ENCODE measurements at regions not wholly inside any gene's neighbourhood (a gene's known extent, or its start where the extent isn't known, plus 50 kb on each side); places are given as distances from the start of the nearest gene placed in this dataset.

DNA sequence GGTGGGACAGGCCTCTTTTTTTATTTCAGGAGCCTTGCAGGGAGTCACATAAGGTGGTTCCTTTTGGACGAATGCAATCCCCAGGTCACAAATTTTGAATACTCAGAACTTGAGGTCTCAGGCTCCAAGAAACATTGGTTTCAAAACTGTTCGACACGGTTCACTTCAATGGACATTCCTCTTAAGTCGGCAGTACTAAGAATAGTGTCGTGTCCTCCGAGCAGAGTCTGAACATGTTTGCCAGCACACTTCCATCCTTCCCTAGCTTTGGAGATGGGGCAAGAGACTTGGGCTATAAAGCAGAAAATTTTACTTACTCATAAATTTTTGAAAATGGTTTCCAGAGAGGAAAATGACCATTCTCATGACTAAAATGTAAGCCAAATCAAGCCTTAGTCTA is 265.4 kb downstream of the THBS2 start:
- Mint-ChIP-seq H3K36me3 (no peaks in the 10 kb centered on the region), H3K27ac (no peak overlapping the region), H3K4me1 (ENCODE audit: low read depth) (no peaks in the 10 kb centered on the region), H3K9me3 (ENCODE audit: low read depth) (no peaks in the 10 kb centered on the region), H3K4me3 (no peak overlapping the region), H3K27me3 (no peaks in the 10 kb centered on the region)

GRCh38 chr6:168985705-168986104 is 267.9 kb downstream of the THBS2 start:
- Mint-ChIP-seq H3K4me3 (no peak overlapping the region), H3K27me3 (peaks cover 2% of the 10 kb centered on the region), H3K4me1 (ENCODE audit: low read depth) (no peaks in the 10 kb centered on the region), H3K9me3 (ENCODE audit: low read depth) (peaks cover 8% of the 10 kb centered on the region), H3K27ac (no peak overlapping the region), H3K36me3 (peaks cover 2% of the 10 kb centered on the region)

- H3K4me3 Mint-ChIP-seq = no peak overlapping the region
- H3K9me3 Mint-ChIP-seq (ENCODE audit: low read depth) = peaks cover 16% of the 10 kb centered on the region
- H3K36me3 Mint-ChIP-seq = peaks cover 2% of the 10 kb centered on the region
- H3K27me3 Mint-ChIP-seq = peaks cover 2% of the 10 kb centered on the region
- no peak overlapping the region for H3K27ac Mint-ChIP-seq
- no peaks in the 10 kb centered on the region for H3K4me1 Mint-ChIP-seq (ENCODE audit: low read depth)
These were observed 269.7 kb downstream of the THBS2 start for GRCh38 chr6:168983925-168984324.

GRCh38 chr6:168981187-168981586 is 272.5 kb downstream of the THBS2 start:
- Mint-ChIP-seq H3K27me3 (peaks cover 2% of the 10 kb centered on the region), H3K4me1 (ENCODE audit: low read depth) (no peaks in the 10 kb centered on the region), H3K36me3 (peaks cover 2% of the 10 kb centered on the region), H3K4me3 (no peak overlapping the region), H3K9me3 (ENCODE audit: low read depth) (peaks cover 16% of the 10 kb centered on the region), H3K27ac (no peak overlapping the region)

- H3K4me3 Mint-ChIP-seq = no peak overlapping the region
- peaks cover 3% of the 10 kb centered on the region for H3K27me3 Mint-ChIP-seq
- no peaks in the 10 kb centered on the region for H3K4me1 Mint-ChIP-seq (ENCODE audit: low read depth)
- no peak overlapping the region for H3K27ac Mint-ChIP-seq
- H3K9me3 Mint-ChIP-seq (ENCODE audit: low read depth) = peaks cover 16% of the 10 kb centered on the region
- peaks cover 2% of the 10 kb centered on the region for H3K36me3 Mint-ChIP-seq
These were observed 274.4 kb downstream of the THBS2 start for GRCh38 chr6:168979254-168979653.

DNA sequence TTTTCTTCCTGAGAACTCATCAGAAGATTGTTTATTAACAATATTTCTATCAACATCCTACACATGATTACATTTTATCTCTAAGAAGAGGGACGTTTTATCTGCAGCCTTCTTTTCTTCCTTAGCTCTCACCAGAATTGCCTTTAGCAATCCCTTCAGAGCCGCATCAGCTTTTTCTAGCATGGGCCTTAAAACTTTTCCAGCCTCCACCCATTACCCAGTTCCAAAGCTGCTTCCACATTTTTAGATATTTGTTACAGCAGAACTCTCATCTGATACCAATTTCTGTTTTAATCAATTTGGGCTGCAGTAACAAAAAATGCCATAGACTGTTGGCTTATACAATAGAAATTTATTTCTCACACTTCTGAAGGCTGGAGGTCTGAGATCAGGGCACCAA is 281.5 kb downstream of the THBS2 start:
- H3K4me3 Mint-ChIP-seq = no peak overlapping the region
- H3K36me3 Mint-ChIP-seq = no peaks in the 10 kb centered on the region
- H3K4me1 Mint-ChIP-seq (ENCODE audit: low read depth) = no peaks in the 10 kb centered on the region
- H3K27me3 Mint-ChIP-seq = peaks cover 9% of the 10 kb centered on the region
- H3K27ac Mint-ChIP-seq = no peak overlapping the region
- H3K9me3 Mint-ChIP-seq (ENCODE audit: low read depth) = no peaks in the 10 kb centered on the region

- Mint-ChIP-seq H3K36me3 (no peaks in the 10 kb centered on the region), H3K27me3 (peaks cover 9% of the 10 kb centered on the region), H3K27ac (no peak overlapping the region), H3K4me1 (ENCODE audit: low read depth) (no peaks in the 10 kb centered on the region), H3K9me3 (ENCODE audit: low read depth) (no peaks in the 10 kb centered on the region), H3K4me3 (no peak overlapping the region)
These were observed 282.1 kb downstream of the THBS2 start for GRCh38 chr6:168971549-168971948.

DNA sequence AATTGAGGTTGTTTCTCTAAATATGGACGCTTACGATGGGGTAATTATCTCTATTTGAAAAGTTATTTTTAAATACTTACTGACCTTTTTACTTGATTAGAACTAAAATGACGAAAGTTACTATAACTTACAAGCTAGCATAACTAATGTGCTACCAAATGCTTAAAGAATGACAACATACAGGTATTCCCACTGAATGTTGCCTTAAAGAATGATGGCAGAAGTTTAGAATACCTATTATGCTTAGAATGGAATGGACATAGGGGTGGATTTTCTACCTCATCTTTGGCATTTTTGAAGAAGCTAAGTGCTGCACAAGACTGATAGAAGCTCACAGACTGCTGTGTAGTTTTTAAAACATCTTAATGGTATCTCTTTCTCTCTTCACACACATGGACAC is 284.8 kb downstream of the THBS2 start:
- Mint-ChIP-seq H3K9me3 (ENCODE audit: low read depth) (no peaks in the 10 kb centered on the region), H3K36me3 (no peaks in the 10 kb centered on the region), H3K4me3 (no peak overlapping the region), H3K4me1 (ENCODE audit: low read depth) (no peaks in the 10 kb centered on the region), H3K27ac (no peak overlapping the region), H3K27me3 (peaks cover 9% of the 10 kb centered on the region)

- Mint-ChIP-seq H3K36me3 (no peaks in the 10 kb centered on the region), H3K27me3 (peaks cover 9% of the 10 kb centered on the region), H3K27ac (no peak overlapping the region)
These were observed 285.4 kb downstream of the THBS2 start for GRCh38 chr6:168968228-168968627.

GRCh38 chr6:168967281-168967925 is 286.2 kb downstream of the THBS2 start:
- Mint-ChIP-seq H3K27ac (no peak overlapping the region), H3K9me3 (ENCODE audit: low read depth) (no peaks in the 10 kb centered on the region), H3K4me1 (ENCODE audit: low read depth) (no peaks in the 10 kb centered on the region), H3K27me3 (peaks cover 5% of the 10 kb centered on the region), H3K36me3 (no peaks in the 10 kb centered on the region), H3K4me3 (no peak overlapping the region)

More at GRCh38 chr6:168968228-168968627, 285.4 kb downstream of the THBS2 start:
- Mint-ChIP-seq H3K4me3 (no peak overlapping the region), H3K9me3 (ENCODE audit: low read depth) (no peaks in the 10 kb centered on the region), H3K4me1 (ENCODE audit: low read depth) (no peaks in the 10 kb centered on the region)

DNA sequence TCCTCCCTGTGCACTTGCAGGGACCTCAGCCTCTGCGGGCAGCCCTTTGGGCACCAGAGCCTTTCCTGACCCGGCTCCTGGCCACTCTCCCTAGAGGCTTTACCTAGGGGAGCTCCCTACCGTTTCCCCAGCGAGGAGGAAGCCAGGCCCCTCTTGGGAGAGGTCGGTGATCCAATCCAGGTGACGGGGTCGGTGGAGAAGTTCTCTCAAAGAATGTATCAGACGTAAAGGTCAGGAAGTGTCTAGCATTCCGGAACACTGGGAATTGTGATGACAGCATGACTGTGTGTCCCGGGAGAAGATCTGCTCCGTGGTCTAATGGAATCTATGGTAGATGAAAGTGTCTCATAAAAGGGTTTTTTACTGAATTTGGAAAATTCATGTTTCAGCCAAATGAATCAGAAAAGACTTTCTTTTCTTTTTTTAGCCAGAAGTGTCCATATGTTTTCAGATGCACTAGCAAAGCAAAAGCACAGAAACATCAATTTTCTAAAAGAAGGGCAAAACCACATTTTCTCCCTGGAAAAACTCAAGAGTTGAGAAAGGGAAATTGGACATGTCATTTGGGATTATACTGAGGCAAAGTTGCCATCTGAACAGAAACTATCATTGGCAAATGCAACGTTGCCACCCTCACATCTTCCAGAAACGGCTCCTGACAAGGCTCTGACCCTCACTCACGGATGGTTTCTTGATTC is 289.4 kb downstream of the THBS2 start:
- no peaks in the 10 kb centered on the region for H3K4me1 Mint-ChIP-seq (ENCODE audit: low read depth)
- H3K4me3 Mint-ChIP-seq = no peak overlapping the region
- no peak overlapping the region for H3K27ac Mint-ChIP-seq
- H3K27me3 Mint-ChIP-seq = peaks cover 1% of the 10 kb centered on the region
- no peaks in the 10 kb centered on the region for H3K36me3 Mint-ChIP-seq
- no peaks in the 10 kb centered on the region for H3K9me3 Mint-ChIP-seq (ENCODE audit: low read depth)

DNA sequence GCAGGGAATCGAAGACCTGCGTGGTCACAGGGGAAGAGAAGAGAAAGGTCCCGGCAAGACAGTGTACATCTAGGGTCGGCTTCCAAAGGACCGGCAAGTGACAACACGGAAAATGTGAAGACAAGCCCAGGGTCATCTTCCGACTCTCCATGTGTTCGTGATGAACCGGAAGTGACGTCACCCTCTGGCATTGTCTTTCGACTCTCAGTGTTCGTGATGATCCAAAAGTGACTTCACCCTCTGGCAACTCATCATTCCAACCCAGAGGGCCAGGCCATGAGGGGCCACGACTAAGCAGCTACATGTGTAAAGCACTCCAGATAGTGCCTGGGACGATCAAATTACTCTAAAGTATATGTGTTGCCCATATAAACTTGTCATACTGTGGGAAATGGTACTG is 290.8 kb downstream of the THBS2 start:
- no peaks in the 10 kb centered on the region for H3K9me3 Mint-ChIP-seq (ENCODE audit: low read depth)
- no peak overlapping the region for H3K27ac Mint-ChIP-seq
- H3K4me1 Mint-ChIP-seq (ENCODE audit: low read depth) = no peaks in the 10 kb centered on the region
- H3K4me3 Mint-ChIP-seq = no peak overlapping the region
- no peaks in the 10 kb centered on the region for H3K36me3 Mint-ChIP-seq
- H3K27me3 Mint-ChIP-seq = peaks cover 7% of the 10 kb centered on the region

- Mint-ChIP-seq H3K9me3 (ENCODE audit: low read depth) (no peaks in the 10 kb centered on the region), H3K27me3 (peaks cover 10% of the 10 kb centered on the region), H3K36me3 (no peaks in the 10 kb centered on the region), H3K4me1 (ENCODE audit: low read depth) (no peaks in the 10 kb centered on the region), H3K4me3 (no peak overlapping the region), H3K27ac (no peak overlapping the region)
These were observed 292.4 kb downstream of the THBS2 start for GRCh38 chr6:168961264-168961656.

- Mint-ChIP-seq H3K36me3 (no peaks in the 10 kb centered on the region), H3K4me3 (no peak overlapping the region), H3K27ac (no peak overlapping the region), H3K9me3 (ENCODE audit: low read depth) (no peaks in the 10 kb centered on the region), H3K27me3 (peaks cover 12% of the 10 kb centered on the region), H3K4me1 (ENCODE audit: low read depth) (no peaks in the 10 kb centered on the region)
These were observed 292.9 kb downstream of the THBS2 start for GRCh38 chr6:168960551-168961263.

- Mint-ChIP-seq H3K27ac (no peak overlapping the region), H3K4me1 (ENCODE audit: low read depth) (no peaks in the 10 kb centered on the region), H3K4me3 (no peak overlapping the region), H3K27me3 (peaks cover 12% of the 10 kb centered on the region), H3K9me3 (ENCODE audit: low read depth) (no peaks in the 10 kb centered on the region), H3K36me3 (no peaks in the 10 kb centered on the region)
These were observed 293.9 kb downstream of the THBS2 start for GRCh38 chr6:168959696-168960095.

Measured in activated naive CD8-positive, alpha-beta T cell (primary cell).